Parathyroid adenoma (tissue), 2 donors: ENCODE measurements at regions not wholly inside any gene's neighbourhood (a gene's known extent, or its start where the extent isn't known, plus 50 kb on each side); places are given as distances from the start of the nearest gene placed in this dataset.

Source experiments
- H2AFZ ChIP-seq: fragments of 300-600 bp; sonication (generic); one replicate; pipeline ENCODE4 v1.7.0; 2017; ENCODE audit warnings: antibody characterized with exemption, mild to moderate bottlenecking
- H3K27ac ChIP-seq: fragments of 300-600 bp; sonication (generic); one replicate; pipeline ENCODE4 v1.7.0; 2017
- H3K27me3 ChIP-seq: fragments of 300-600 bp; sonication (generic); one replicate; pipeline ENCODE4 v1.7.0; 2017; ENCODE audit warnings: low read length; ENCODE audit not compliant: control insufficient read depth, insufficient read depth
- H3K36me3 ChIP-seq: fragments of 300-600 bp; sonication (generic); one replicate; pipeline ENCODE4 v1.7.0; 2017; ENCODE audit warnings: low read length; ENCODE audit not compliant: control insufficient read depth, insufficient read depth
- H3K4me1 ChIP-seq: fragments of 300-600 bp; sonication (generic); one replicate; pipeline ENCODE4 v1.7.0; 2017; ENCODE audit warnings: control low read depth
- H3K4me2 ChIP-seq: fragments of 300-600 bp; sonication (generic); one replicate; pipeline ENCODE4 v1.7.0; 2017; ENCODE audit warnings: low read length
- H3K4me3 ChIP-seq: fragments of 300-600 bp; sonication (generic); one replicate; pipeline ENCODE4 v1.7.0; 2017; ENCODE audit warnings: low read depth, low read length
- H3K79me2 ChIP-seq: fragments of 300-600 bp; sonication (generic); one replicate; pipeline ENCODE4 v1.7.0; 2017; ENCODE audit warnings: control low read depth
- H3K9ac ChIP-seq: fragments of 300-600 bp; sonication (generic); one replicate; pipeline ENCODE4 v1.7.0; 2017; ENCODE audit warnings: mild to moderate bottlenecking
- H3K9me3 ChIP-seq: fragments of 300-600 bp; sonication (generic); one replicate; pipeline ENCODE4 v1.7.0; 2017; ENCODE audit warnings: low read length; ENCODE audit not compliant: control insufficient read depth
- TF ChIP-seq, protein P1 (sequence below): fragments of 300-600 bp; sonication (generic); IDR thresholded peaks from one replicate; pipeline ENCODE4 v1.7.0; 2017; ENCODE audit warnings: antibody characterized with exemption, mild to moderate bottlenecking
- donor health status: primary hyperparathyroidism.

DNA sequence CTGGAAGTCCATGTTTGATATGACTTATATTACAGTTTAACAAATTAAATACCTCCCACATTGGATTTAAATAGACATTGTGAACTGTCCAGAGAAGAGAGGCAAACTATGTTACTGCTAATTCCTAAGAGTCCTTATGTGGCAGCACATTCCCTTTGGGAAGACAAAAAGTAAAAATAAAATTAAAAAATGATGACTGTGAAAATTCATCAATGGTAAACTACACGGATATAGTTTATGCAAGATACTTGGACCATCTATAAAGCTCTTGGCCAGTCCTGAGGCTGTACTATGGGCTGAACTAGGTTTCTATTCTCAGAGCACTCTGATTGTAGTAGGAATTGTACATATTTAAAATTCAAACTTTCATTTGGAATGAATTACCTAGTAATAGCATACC lies 206.4 kb downstream of the LRRK2 start:
- TF ChIP-seq, protein P1, sequence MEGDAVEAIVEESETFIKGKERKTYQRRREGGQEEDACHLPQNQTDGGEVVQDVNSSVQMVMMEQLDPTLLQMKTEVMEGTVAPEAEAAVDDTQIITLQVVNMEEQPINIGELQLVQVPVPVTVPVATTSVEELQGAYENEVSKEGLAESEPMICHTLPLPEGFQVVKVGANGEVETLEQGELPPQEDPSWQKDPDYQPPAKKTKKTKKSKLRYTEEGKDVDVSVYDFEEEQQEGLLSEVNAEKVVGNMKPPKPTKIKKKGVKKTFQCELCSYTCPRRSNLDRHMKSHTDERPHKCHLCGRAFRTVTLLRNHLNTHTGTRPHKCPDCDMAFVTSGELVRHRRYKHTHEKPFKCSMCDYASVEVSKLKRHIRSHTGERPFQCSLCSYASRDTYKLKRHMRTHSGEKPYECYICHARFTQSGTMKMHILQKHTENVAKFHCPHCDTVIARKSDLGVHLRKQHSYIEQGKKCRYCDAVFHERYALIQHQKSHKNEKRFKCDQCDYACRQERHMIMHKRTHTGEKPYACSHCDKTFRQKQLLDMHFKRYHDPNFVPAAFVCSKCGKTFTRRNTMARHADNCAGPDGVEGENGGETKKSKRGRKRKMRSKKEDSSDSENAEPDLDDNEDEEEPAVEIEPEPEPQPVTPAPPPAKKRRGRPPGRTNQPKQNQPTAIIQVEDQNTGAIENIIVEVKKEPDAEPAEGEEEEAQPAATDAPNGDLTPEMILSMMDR, result no peak
- Histone ChIP-seq H3K4me1 (no peaks in the 10 kb centered on the region), H3K79me2 (no peaks in the 10 kb centered on the region), H2AFZ (no peak overlapping the region), H3K27ac (no peak overlapping the region), H3K4me2 (no peak overlapping the region), H3K36me3 (no peaks in the 10 kb centered on the region), H3K9ac (no peak overlapping the region), H3K9me3 (no peaks in the 10 kb centered on the region), H3K4me3 (no peak overlapping the region), H3K27me3 (no peaks in the 10 kb centered on the region)

- H3K79me2 ChIP-seq, result no peaks in the 10 kb centered on the region
- no peaks in the 10 kb centered on the region for H3K9me3 ChIP-seq
- TF ChIP-seq, protein P1, result no peak
- no peaks in the 10 kb centered on the region for H3K36me3 ChIP-seq
- H3K27ac ChIP-seq, result no peak overlapping the region
- H3K27me3 ChIP-seq, result no peaks in the 10 kb centered on the region
- H3K4me1 ChIP-seq, result no peaks in the 10 kb centered on the region
- H3K4me2 ChIP-seq, result no peak overlapping the region
- no peak overlapping the region for H3K4me3 ChIP-seq
- no peak overlapping the region for H2AFZ ChIP-seq
- H3K9ac ChIP-seq, result no peak overlapping the region
Measured at GRCh38 chr12:40435251-40435650, 210.5 kb downstream of the LRRK2 start.

GRCh38 chr12:40435951-40436350 lies 211.2 kb downstream of the LRRK2 start:
- Histone ChIP-seq H3K4me2 (no peak overlapping the region), H3K79me2 (no peaks in the 10 kb centered on the region), H3K27me3 (no peaks in the 10 kb centered on the region), H3K4me1 (no peaks in the 10 kb centered on the region), H3K9me3 (no peaks in the 10 kb centered on the region), H2AFZ (no peak overlapping the region), H3K36me3 (no peaks in the 10 kb centered on the region), H3K4me3 (no peak overlapping the region), H3K27ac (no peak overlapping the region), H3K9ac (no peak overlapping the region)
- TF ChIP-seq, protein P1, result no peak

DNA sequence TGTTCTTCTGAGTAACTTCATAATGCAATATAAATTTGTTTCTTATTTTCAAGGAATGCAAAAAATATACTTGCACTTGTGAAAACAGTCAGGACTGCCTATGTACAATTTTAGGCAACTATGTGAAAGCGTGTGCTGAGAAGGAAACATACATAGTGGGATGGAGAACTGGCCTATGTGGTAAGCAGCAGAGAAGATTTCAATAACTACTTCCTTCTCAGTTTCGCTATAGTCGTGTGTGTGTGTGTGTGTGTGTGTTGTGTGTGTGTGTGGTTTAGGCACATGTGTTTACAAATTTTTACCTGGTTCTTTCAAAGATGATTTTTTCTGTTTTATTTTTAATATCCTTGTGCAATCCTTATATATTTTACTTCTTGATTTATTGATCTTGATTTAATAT lies 211.8 kb downstream of the LRRK2 start:
- Histone ChIP-seq H2AFZ (no peak overlapping the region), H3K9ac (no peak overlapping the region), H3K27ac (no peak overlapping the region), H3K9me3 (no peaks in the 10 kb centered on the region), H3K4me3 (no peak overlapping the region), H3K4me2 (no peak overlapping the region), H3K36me3 (no peaks in the 10 kb centered on the region), H3K4me1 (no peaks in the 10 kb centered on the region), H3K79me2 (no peaks in the 10 kb centered on the region), H3K27me3 (no peaks in the 10 kb centered on the region)
- TF ChIP-seq, protein P1, result no peak

GRCh38 chr12:40439771-40440492 lies 215.1 kb downstream of the LRRK2 start:
- Histone ChIP-seq H3K9ac (no peak overlapping the region), H3K27me3 (no peaks in the 10 kb centered on the region), H3K9me3 (no peaks in the 10 kb centered on the region), H3K4me3 (no peak overlapping the region), H3K4me1 (no peaks in the 10 kb centered on the region), H3K27ac (no peak overlapping the region), H2AFZ (no peak overlapping the region), H3K79me2 (no peaks in the 10 kb centered on the region), H3K4me2 (no peak overlapping the region), H3K36me3 (no peaks in the 10 kb centered on the region)
- TF ChIP-seq, protein P1, result no peak
